GM12864 (cell line): ENCODE measurements at regions not wholly inside any gene's neighbourhood (a gene's known extent, or its start where the extent isn't known, plus 50 kb on each side); places are given as distances from the start of the nearest gene placed in this dataset.

Experiments
- DNase-seq: peaks from one replicate; pipeline ENCODE4 v3.0.0-alpha.2; 2011; ENCODE audit warnings: low read depth
- H3K4me3 ChIP-seq: 2 replicates; pipeline ENCODE4 v1.5.1; 2011; ENCODE audit warnings: mild to moderate bottlenecking, low read depth, low read length, control low read depth
- CTCF ChIP-seq: IDR thresholded peaks from 2 replicates; pipeline ENCODE4 v1.5.1; 2011; ENCODE audit warnings: low read depth, mild to moderate bottlenecking, moderate library complexity, low read length, control low read depth, inconsistent platforms; ENCODE audit errors: missing control alignments

- no peak overlapping the region for H3K4me3 ChIP-seq
- no peak for TF ChIP-seq CTCF
- no peak for DNase-seq
Observed at GRCh38 chr11:129242855-129243254, 50.7 kb upstream of the ARHGAP32 start.
